ENCODE measurements at regions not wholly inside any gene's neighbourhood (a gene's known extent, or its start where the extent isn't known, plus 50 kb on each side); places are given as distances from the start of the nearest gene placed in this dataset.
"Not testable (repeated sequence)": the region's sequence is repeated elsewhere in the genome, so short reads cannot be mapped to it uniquely, and the experiment has no call there.

DNA sequence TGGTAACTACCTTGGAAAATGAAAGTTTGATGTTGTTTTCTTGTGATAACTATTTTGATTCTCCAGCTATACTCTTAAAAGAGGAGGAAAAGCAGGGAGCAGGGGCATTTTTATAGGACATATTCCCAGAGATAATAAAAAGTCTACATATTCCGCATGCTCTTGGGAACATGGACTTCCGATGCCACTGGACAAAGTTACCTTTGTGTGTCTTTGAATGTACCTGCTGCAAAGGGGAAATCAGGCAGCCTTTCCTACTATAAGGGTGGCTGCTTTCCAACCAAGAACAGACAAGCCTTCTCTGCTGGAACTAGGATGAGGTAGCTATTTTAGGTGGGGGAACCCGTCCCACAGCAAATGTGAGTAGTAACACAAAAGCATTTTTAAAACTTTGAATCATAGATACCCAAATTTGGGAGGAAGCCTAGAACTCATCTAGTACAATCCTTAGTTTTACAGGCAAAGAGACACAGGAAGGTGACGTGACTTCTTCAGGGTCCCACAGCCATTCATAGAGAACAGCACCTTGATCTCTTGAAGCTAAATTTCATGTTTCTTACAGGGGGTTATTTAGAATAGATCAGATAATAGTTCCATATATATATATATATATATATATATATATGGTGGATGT lies 179.9 kb downstream of the FASLG start (continued):
- no peak for TF ChIP-seq NRF1 (IDR thresholded peaks at IDR 0.05; ENCODE audit: low read depth, low read length)

DNA sequence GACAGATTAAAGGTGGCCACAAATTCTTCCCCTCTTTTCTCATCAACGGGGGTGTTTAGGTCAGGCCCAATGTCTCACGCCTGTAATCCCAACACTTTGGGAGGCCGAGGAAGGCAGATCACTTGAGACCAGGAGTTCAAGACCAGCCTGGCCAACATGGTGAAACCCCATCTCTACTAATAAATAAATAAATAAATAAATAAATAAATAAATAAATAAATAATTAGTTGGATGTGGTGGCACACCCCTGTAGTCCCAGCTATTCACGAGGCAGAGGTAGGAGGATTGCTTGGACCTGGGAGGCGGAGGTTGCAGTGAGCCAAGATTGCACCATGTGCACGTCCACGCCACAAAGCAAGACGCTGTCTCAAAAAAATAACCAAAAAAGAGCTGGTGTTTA lies 180.7 kb downstream of the FASLG start:
- WGBS (ENCODE audit: low lambda C conversion rate): 80% methylated on average over 8 of the region's 8 CpGs
- CTCF ChIA-PET: interaction anchor here (0.9 kb wide), 1 partner anchor 13 kb away, joined by 3 read pairs; no protein-coding TSS in a partner anchor
- H3F3A ChIP-seq (replicated peaks; ENCODE audit: insufficient read depth): not testable (repeated sequence)

DNA sequence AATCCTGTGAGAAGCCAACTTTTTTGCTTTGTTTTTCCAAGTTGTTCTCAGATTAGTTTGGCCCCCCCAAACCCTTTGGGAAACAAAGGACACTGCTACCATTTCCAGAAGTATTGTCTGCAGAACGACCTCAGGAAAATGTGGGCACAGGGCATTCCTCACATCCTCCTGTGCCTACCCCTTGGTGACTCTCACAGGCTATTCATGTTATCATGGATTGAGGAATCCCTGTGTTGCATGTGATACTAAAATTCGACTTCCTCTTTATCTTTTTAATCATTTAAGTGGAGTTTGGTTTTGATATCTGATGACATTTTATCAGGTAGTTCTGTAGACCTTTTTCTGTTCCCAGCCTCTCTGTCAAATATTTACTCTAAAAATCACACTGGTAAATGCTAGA lies 184.5 kb downstream of the FASLG start:
- TF ChIP-seq SIN3A (IDR thresholded peaks at IDR 0.05; ENCODE audit: borderline replicate concordance, low read depth, low read length) (no peak), RXRA (IDR thresholded peaks at IDR 0.05; ENCODE audit: borderline replicate concordance, low read depth) (no peak), FOXJ3 (CRISPR knock-in tag; IDR thresholded peaks at IDR 0.05) (no peak), MAX (IDR thresholded peaks at IDR 0.05; ENCODE audit: low read depth) (no peak), EP300 (IDR thresholded peaks at IDR 0.05; ENCODE audit: borderline replicate concordance in 1 of 2, low read depth in 1 of 2, low read length in 1 of 2) (no peak)
- TF ChIP-seq, protein P1, sequence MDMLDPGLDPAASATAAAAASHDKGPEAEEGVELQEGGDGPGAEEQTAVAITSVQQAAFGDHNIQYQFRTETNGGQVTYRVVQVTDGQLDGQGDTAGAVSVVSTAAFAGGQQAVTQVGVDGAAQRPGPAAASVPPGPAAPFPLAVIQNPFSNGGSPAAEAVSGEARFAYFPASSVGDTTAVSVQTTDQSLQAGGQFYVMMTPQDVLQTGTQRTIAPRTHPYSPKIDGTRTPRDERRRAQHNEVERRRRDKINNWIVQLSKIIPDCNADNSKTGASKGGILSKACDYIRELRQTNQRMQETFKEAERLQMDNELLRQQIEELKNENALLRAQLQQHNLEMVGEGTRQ (IDR thresholded peaks at IDR 0.05; ENCODE audit: borderline replicate concordance, low read depth, low read length): no peak
- Histone ChIP-seq H3K36me3 (replicated peaks in 1 of 2; ENCODE audit: control insufficient read depth in 1 of 2, insufficient read depth in 2 of 2, low read length in 1 of 2) (peaks cover 0 to 2% of the 10 kb centered on the region in 2 experiments), H3K27ac (ENCODE audit: low read depth in 2 of 2, low read length in 1 of 2) (no peak overlapping the region), H3K9me3 (no peaks in the 10 kb centered on the region), H3K4me1 (ENCODE audit: control insufficient read depth in 1 of 2, insufficient read depth in 2 of 2, low read depth in 1 of 2, low read length in 1 of 2) (peaks cover 0 to 3% of the 10 kb centered on the region in 2 experiments; a peak in 2 of 4 replicates), H2AFZ (ENCODE audit: low read depth) (peak overlapping the region; percentile 27; the same call in 1 of the 2 replicates), H3K4me2 (no peak overlapping the region), H3K4me3 (ENCODE audit: low read depth in 2 of 2, low read length in 1 of 2) (no peak overlapping the region), H3K27me3 (ENCODE audit: insufficient read depth) (no peaks in the 10 kb centered on the region), H4K20me1 (ENCODE audit: insufficient read depth) (no peaks in the 10 kb centered on the region), H3F3A (replicated peaks; ENCODE audit: insufficient read depth) (no peaks in the 10 kb centered on the region), H3K9me2 (no peaks in the 10 kb centered on the region), H3K9ac (no peak overlapping the region), H3K79me2 (ENCODE audit: insufficient read depth) (no peaks in the 10 kb centered on the region)
- 51% methylated on average over 2 of the region's 2 CpGs for WGBS (ENCODE audit: low lambda C conversion rate)
- ChIA-PET CTCF (interaction anchor here (1.0 kb wide), 1 partner anchor 67 kb away, joined by 3 read pairs; no protein-coding TSS in a partner anchor), POLR2A (no interaction called here)
- DNase-seq: no peak

More for the DNA sequence above, 180.7 kb downstream of the FASLG start:
- H3K4me1 ChIP-seq (ENCODE audit: control insufficient read depth in 1 of 2, insufficient read depth in 2 of 2, low read depth in 1 of 2, low read length in 1 of 2); H3K36me3 ChIP-seq (replicated peaks in 1 of 2; ENCODE audit: control insufficient read depth in 1 of 2, insufficient read depth in 2 of 2, low read length in 1 of 2); H3K27me3 ChIP-seq (ENCODE audit: insufficient read depth); H3K4me2 ChIP-seq; H3K9ac ChIP-seq; H3K9me2 ChIP-seq; H4K20me1 ChIP-seq (ENCODE audit: insufficient read depth); H3K27ac ChIP-seq (ENCODE audit: low read depth in 2 of 2, low read length in 1 of 2); H3K9me3 ChIP-seq; POLR2A ChIA-PET; H3K79me2 ChIP-seq (ENCODE audit: insufficient read depth); H3K4me3 ChIP-seq (ENCODE audit: low read depth in 2 of 2, low read length in 1 of 2); DNase-seq; H2AFZ ChIP-seq (ENCODE audit: low read depth): not testable (repeated sequence)

GRCh38 chr1:172845371-172845770 lies 186.5 kb downstream of the FASLG start:
- Histone ChIP-seq H3K4me2 (no peak overlapping the region), H3K27ac (ENCODE audit: low read depth in 2 of 2, low read length in 1 of 2) (no peak overlapping the region), H3K79me2 (ENCODE audit: insufficient read depth) (no peaks in the 10 kb centered on the region), H3K36me3 (replicated peaks in 1 of 2; ENCODE audit: control insufficient read depth in 1 of 2, insufficient read depth in 2 of 2, low read length in 1 of 2) (peaks cover 0 to 2% of the 10 kb centered on the region in 2 experiments), H3K9me3 (no peaks in the 10 kb centered on the region), H3K9ac (no peak overlapping the region), H3K4me3 (ENCODE audit: low read depth in 2 of 2, low read length in 1 of 2) (no peak overlapping the region), H3K4me1 (ENCODE audit: control insufficient read depth in 1 of 2, insufficient read depth in 2 of 2, low read depth in 1 of 2, low read length in 1 of 2) (peaks cover 0 to 3% of the 10 kb centered on the region in 2 experiments; a peak in 2 of 4 replicates), H3K9me2 (no peaks in the 10 kb centered on the region), H2AFZ (ENCODE audit: low read depth) (no peak overlapping the region), H4K20me1 (ENCODE audit: insufficient read depth) (no peaks in the 10 kb centered on the region), H3K27me3 (ENCODE audit: insufficient read depth) (no peaks in the 10 kb centered on the region), H3F3A (replicated peaks; ENCODE audit: insufficient read depth) (no peaks in the 10 kb centered on the region)
- DNase-seq: no peak
- ChIA-PET POLR2A (no interaction called here), CTCF (no interaction called here)
- 88% methylated on average over 2 of the region's 2 CpGs for WGBS (ENCODE audit: low lambda C conversion rate)
- TF ChIP-seq RAD21 (IDR thresholded peaks at IDR 0.05; ENCODE audit: low read length) (no peak), EZH2phosphoT487 (IDR thresholded peaks at IDR 0.05; ENCODE audit: borderline replicate concordance, low read depth) (no peak), GATA2 (CRISPR knock-in tag; IDR thresholded peaks at IDR 0.05) (no peak), RCOR1 (IDR thresholded peaks at IDR 0.05; ENCODE audit: low read length) (no peak), USF1 (IDR thresholded peaks at IDR 0.05; ENCODE audit: borderline replicate concordance, low read depth) (no peak), TAF1 (IDR thresholded peaks at IDR 0.05; ENCODE audit: borderline replicate concordance, low read depth, low read length) (no peak), YY1 (IDR thresholded peaks at IDR 0.05; ENCODE audit: low read depth) (no peak)
- TF ChIP-seq, protein P2, sequence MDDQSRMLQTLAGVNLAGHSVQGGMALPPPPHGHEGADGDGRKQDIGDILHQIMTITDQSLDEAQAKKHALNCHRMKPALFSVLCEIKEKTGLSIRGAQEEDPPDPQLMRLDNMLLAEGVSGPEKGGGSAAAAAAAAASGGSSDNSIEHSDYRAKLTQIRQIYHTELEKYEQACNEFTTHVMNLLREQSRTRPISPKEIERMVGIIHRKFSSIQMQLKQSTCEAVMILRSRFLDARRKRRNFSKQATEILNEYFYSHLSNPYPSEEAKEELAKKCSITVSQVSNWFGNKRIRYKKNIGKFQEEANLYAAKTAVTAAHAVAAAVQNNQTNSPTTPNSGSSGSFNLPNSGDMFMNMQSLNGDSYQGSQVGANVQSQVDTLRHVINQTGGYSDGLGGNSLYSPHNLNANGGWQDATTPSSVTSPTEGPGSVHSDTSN (IDR thresholded peaks at IDR 0.05): no peak

All from SK-N-SH (cell line).